HG02938 (cell line): ENCODE measurements at regions not wholly inside any gene's neighbourhood (a gene's known extent, or its start where the extent isn't known, plus 50 kb on each side); places are given as distances from the start of the nearest gene placed in this dataset.

ENCODE experiments used
- ATAC-seq: cut with Tn5 transposase; IDR thresholded peaks from one replicate; pipeline ENCODE4 v1.9.1; 2021; ENCODE audit warnings: mild to moderate bottlenecking, moderate library complexity; ENCODE audit not compliant: unreplicated experiment

DNA sequence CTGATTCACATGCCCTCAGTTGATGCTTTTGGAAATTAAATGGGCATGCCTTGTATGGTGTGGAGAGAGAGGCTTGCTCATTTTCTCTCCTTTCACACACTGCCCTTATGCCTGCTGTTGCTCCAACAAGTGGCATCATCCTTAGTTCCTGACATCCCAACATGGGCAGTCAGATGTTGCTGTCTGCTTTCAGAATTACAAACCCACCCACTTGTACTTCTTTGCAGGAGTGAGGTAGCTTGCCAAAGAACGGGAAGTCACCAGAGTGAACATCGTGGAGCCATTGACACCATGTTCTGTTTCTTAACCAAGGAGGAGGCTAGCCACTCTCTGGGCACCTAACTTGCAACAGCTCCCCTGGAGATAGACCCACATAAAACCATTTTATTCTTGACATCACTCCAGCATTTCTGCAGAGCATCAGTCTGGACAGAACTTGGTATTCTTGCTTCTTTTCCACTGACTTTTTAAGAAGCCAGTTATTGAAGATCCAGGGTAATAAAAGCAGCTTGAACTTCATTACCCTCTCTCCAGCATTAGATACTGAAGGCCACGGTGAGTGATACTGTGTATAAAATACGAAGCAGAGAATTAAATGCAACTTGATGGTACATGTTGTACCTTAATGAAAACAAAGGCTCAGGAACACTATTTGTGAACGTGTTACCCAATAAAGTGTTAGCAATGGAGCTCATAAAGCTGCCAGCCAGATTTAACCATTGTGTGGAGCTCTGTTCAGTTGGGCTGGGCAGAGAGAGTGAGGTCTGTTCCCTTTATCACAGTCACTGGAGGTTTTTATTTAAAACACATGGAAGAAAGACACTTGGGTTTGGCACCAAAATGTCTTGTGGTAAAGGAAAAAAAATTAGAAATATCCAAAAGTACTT is 195.8 kb upstream of the HABP2 start:
- ATAC-seq: no peak

DNA sequence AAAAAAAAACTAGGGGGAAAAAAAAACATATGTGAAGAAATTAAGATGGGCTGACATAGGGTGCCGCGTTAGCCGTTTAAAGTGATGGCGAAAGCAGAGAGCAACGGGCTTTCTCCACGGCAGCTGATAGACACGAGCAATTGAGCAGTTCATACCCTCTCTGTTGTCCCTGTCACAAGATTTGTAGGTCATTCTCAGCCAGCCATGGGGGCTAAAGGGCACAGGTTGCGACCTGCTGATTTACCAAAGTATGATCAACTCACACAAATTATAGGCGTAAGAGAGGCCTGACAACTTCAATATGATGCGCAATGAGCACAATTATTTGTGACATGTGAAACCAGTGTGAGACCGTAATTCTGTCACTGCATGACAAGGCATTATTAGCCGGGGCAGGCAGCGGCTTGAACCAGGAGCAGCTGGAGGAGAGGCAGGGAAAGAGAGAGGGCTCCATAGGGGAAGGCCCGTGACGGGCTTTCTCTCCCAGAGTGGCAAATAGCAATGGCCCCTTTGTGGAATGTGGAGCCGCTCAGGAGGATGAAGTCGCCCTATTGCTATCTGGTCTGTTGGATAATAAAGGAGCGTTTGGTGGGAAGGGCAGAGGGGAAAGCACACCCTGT is 195.1 kb upstream of the HABP2 start:
- no peak for ATAC-seq

DNA sequence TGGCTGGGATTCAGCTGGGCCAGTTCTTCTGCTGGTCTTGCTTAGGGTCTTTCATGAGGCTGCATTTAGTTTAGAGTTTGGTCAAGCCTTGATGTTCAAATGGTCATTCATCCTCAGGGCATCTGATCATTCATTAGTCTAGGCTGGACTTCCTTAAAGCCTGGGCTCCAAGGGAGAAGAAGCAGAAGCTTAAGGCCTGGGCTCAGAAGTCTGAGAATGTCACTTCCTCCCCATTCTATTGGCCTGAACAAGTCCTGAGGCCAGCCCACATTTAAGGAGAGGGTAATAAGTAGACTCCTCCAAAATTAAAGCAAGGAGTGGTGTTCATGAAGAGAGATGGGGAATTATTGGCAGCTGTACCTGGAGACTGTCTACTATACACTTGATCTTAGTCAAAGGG is 193.2 kb upstream of the HABP2 start:
- no peak for ATAC-seq

DNA sequence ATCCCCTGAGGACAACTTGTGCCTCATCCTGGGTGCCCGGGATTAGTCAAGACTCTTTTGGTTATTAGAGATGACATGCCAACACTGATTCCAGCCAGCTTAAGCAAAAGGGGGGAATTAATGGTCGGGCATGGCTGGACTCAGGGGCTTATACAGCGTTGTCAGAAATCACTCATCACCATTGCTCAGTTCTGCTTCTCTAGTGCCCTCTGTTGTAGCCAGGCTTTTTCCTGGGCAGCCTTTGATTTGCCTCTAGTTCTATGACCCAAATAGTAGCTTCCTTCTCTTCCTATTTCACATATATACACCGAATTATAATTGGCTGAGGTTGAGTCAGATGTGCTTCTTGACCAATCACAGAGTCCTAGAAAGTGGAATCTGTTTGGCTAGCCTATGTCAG is 192.0 kb upstream of the HABP2 start:
- no peak for ATAC-seq

DNA sequence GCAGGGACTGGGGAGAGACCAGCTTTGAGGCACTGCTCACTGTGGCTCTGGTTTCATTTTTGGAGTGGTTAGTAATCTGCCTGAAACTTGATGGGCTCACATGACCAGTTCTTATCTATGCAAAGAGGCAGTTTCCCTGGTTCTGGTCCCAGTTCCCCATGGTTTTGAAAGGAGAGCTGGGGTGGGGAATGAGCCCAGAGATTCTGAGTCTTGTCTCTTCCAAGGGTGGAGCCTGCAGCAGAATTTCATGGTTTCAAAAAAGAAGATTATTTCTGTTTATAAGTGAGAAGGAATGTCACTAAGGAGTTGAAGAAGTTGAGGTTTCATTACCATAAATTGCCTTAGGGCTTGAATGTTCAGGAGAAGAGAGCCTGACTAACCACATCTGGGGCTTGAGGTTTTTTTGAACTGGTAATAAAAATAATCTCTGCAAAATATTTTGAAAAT is 190.2 kb upstream of the HABP2 start:
- ATAC-seq: no peak

DNA sequence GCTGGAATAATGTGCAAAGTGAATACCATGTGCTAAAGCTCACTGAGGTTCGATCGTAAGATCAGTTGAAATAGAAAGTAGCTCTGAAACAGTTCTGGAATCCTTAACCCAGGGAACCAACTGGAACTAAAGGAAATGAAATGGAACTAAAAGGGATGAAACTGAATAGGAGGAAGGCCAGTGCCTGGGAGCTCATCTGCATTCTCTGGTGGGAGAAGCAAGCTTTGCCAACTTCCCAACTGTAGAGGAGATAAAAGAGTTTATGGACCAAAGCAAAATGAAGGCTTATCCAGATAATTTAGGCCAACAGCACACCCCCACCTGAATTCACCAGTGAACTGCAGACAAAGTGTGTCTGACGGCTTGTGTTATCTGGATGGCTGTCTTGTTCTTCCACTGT is 188.6 kb upstream of the HABP2 start:
- no peak for ATAC-seq

DNA sequence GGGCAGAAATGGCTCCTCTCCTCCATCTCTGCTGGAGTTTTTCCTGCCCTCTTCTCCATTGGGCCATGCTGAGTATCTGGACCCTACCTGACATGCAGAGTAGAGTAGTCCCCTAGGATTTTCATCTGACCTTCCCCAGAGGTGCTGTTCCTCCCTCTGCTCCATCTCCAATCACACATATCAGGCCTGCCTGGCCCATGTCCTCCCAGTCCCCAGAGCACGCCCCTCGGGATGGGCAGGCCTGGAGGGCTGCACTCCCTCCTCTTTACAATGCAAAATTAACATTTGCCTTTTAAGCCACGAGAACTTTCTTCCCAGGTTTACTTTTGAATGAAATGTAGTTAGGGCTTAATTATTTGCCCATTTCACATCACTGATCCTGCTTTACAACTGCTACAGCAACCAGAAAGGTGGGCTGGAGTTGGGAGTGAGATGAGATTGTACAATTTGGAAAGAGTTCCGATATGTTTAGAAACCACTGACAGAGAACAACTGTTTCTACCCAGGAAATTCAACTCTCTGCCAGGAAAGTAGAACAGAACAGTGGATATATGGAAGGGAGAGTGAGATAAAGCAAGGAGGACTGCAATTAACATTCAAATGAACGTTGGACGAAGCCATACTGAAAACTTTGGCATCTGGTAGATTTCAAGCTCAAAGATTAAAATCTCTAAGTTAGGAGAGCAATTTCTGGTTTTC is 184.0 kb upstream of the HABP2 start:
- ATAC-seq: no peak

DNA sequence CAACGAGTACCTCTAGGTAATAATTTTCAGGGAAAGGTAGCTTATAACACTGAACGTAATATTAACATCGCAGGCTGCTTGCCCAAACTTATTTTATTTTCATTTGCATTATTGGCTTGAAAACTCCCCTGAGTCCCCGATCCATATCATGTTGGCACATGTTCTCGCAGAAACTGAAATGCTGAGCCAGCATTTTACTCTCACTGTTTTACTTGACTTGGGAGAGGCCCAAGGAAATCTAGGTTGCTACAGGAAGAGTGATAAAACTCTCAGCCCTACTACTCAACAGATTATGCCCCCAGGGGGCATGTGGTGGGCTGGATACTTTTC is 183.5 kb upstream of the HABP2 start:
- no peak for ATAC-seq

DNA sequence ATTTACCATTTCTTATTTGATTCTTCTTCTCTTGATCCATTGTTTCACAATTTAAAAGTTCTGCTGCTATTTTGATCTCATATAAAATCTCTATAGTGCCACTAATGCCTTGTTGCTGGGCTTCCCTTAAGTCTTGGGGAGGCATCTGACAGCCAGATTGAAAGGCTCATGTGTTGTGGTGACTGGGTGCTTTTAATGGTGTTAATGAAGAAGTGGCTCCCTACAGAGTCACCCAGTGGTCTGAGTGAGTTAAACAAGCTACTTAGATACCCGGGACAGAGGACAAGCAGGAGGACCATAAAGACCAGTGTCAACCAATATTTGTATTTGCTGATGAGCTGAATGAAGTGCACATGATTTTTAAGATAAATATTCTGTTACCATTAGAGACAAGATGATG is 176.4 kb upstream of the HABP2 start:
- no peak for ATAC-seq

DNA sequence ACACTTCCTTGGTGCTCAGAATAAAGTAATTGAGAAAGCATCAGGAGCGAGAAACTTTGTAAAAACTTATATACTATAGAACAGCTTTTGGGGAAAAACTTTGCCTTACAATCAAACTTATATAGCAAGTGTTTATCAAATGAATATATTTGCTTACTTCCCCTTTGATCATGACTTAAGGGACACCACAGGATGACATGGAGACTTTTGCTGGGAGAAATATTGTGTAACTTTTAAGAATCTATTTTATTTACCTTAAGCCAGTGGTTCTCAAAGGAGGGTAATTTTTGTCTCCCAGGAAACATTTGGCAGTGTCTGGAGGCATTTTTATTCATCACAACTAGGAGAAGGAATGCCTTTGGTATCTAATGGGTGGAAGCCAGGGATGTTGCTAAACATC is 173.8 kb upstream of the HABP2 start:
- no peak for ATAC-seq

DNA sequence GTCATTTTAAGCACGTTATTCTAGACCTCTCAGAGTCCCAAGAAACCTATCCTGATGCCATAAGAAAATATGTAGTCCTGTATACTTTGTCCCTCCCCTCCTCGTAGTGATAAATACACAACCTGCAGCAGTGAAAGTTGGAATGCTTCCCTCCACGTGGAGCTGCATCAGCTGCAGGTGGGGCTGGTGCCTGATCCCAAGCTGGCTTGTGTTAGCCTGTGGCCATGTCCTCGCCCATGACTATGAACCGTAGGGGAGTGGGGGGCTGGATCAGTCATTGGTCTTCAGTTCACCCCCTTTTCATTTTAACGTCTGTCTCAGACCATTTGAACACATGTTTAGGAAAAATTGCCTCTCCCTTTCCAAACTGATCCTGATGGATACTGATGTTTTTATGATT is 171.4 kb upstream of the HABP2 start:
- no peak for ATAC-seq

DNA sequence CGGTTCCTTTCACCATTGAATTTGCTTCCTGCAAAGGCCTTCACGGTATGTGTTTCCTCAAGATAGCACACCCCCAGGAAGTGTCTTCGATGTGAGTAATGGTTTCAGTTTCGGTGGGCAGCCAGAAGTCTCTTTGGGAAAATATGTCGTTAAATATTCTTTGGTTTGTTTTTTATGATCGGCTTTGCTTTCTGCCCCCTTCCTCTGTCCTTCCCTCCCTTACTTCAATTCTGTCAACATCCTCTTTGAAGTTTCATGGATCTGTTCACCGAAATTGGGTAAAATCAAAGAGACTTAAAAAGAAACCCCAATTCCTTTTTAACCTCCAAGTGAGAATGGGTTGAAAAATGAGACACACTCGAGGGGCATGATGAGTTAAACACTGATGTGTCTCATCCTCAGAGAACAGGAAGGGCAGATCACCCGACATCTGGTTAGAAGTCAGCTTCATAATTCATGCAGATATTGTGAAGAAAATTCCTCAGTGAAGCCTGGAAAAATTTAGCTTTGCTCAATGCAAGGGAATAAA is 170.8 kb upstream of the HABP2 start:
- no peak for ATAC-seq

DNA sequence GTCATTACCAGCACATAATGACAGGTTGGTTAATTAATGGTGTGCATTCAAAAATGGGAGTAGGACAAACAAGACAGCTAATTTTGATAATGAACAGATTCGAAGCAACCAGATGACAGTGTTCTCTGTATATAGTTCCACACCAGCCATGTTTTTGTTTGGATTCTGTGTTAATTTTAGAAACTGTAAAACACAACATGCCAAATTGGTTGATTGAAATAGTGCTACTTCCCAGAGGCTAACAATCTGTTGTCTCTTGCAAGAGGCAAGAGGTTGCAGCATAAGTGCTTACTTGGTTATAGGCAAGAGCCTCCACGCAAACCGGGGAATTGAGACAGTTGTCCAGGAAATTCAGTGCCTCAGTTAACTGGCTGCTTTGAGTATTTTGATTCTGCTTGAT is 170.2 kb upstream of the HABP2 start:
- ATAC-seq: no peak

DNA sequence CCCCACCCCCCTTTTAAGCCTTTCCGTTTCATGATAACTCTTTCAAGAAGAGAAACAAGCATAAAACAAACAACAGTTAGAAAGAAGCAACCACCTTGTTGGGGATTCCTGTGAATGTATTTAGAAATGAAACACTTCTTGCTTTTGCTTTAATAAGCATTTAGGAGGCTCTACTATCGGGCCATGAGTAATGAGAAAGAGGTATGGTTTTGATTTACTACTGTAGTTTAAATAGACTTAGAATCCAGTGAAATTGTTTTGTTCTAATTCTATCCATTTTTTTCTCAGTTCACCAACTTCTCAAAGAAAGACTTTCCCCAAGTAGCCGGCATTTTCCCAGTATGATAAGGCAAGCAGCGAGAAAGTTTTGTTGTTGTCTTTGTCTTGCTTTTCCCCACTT is 168.7 kb upstream of the HABP2 start:
- ATAC-seq: no peak

DNA sequence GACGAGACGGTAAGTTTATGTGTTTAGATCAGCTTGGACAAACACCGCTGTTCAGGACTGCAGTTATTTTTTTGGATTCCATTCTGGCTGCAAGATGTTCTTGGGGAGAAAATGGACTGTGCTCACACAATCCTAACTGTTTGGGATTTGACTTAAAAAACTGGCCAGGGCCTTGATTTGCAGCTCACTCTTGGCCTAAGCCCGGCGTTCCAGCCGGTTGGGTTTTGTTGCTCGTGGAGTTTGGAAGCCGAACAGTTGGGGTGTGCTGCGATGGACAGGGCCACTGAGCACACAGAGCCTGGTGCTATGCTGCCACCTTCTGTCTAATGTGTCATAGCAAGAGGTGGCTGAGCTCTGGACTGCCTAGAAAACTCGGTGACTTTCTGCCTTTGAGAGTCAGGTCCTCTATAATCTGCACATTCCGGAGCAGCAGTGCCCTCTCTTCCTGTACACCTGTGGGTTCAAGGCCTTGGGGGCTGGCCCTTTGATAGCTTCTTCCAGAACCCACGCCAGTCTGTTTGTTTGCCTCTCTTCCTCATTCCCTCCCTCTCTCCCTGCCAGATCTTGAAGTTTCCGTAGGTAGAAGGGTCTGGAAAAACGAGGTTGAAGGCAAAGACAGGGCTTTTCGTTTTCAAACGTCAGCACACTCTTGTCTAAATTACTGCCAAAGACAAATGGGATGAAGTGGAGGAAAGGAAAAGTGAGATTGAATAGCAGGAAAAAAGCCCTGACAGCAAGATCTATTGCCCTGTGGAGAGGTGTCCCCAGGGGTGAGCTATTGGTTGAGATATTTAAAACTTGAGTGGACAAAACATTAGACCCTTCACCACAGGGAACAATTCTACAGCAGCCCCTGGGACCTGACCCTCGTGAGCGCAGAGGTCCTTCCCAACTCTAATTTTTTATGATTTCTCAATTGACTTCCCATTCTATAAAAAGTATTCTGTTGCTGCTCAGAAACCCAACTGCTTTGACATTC is 167.5 kb upstream of the HABP2 start:
- ATAC-seq: peak; percentile 66

DNA sequence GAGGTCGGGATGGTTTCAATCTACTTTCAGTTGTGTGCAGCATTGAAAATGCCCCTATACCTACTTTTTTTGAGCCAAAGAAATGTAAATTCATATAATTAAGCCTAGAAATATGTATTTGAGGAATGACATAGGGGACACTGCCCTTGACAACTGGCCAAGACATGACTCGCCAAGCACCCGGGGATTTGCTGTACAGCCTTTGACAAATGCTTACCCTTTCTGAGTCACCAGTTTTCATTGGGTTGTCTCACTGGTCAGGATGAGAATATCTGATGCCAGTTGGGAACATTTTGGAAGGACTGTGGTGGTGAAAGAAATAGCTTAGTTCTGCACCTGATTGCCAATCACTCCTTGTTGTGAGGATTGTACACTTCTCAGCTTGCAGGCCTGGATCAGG is 166.8 kb upstream of the HABP2 start:
- no peak for ATAC-seq

DNA sequence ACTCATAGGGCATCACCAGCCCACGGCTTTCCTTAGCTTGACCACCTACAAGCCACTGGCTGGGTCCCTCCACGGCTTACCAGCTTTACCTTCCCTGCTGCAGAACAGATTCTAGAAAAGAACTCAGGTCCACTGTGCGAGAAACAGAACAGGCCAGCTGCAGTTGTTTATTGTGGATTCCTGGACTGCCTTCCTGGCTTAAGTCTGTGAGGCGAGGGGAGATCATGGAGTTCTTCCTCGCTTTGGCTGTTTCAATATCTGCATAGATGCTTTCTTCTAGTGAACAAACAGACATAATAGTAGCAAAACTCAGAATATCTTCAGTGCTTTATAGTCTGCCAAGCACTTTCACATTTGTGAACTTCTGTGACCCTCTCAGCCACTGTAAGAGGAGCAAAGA is 162.9 kb upstream of the HABP2 start:
- ATAC-seq: no peak

DNA sequence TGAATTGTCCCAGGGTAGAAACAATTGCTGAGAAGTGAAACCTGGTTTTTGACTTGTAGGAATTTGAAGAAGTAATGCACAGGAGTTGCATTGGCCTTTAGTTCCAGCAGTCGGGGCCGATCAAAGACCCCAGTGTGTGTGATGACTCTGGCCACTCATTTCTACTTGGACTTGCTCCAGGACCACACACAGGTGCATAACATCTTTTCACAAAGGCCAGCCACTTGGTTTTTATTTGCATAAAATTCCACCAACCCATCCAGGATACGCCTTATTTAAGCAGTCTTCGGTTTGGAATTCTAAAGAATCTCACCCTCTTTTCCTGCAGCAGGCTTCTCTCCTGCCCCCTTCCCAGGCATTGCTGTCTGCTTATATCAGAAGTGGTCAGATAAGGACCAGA is 162.0 kb upstream of the HABP2 start:
- ATAC-seq: no peak

DNA sequence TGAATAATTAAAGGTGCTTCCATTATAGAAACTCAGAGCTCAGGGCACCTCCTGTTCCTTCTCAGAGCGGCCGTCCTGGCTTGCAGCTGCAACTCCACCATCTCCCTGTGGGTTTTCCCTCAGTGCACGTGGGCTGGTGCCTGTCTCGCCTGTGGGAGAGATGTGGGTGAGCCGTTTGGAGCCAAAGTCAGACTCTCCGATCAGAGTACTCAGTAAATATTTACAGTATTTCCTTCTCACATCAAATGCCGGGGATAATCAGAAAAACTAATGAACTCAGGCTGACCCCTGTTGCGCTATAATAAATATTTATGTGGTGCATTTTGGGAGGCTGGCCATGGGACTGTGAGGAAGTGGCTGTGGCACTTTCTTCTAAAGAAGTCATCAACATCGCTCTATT is 155.8 kb upstream of the HABP2 start:
- no peak for ATAC-seq

DNA sequence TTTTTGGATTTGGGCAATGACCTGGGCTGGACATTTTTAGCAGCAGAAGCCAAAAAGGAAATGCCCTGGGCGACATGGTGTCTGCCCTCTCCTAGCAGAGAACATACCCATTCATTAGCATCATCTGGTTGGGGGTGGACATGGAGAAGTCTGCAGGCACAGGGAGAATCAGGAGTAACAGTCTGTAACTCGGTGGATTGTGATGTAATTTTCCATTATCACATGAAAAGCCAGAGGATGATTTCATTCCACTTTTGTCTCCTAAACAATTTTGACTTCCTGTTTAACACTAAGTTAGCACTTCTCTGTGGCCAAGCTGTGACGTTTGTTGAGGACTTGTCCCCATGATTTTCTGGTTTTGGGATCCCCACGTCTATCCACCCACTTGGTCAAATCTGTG is 153.8 kb upstream of the HABP2 start:
- no peak for ATAC-seq

DNA sequence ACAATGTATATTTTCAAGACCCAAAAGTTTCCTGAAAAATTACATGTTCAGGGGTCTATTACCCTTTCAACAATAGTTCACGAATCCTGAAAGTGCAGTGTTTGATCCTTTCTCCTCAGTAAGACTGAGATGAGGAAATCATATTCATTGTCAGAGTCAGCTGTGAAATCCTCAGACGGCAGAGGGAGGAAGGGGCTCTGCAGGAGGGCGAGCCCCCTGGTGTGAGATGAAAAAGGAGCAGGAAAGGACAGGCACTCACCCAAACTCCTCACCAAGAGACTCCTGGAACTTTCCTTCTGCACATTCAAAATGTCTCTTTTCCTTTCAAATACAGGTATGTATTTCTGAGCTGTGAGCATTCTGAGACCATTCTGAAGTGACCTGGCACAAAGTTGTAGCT is 150.3 kb upstream of the HABP2 start:
- no peak for ATAC-seq
